ENCODE measurements at regions not wholly inside any gene's neighbourhood (a gene's known extent, or its start where the extent isn't known, plus 50 kb on each side); places are given as distances from the start of the nearest gene placed in this dataset.
"Not testable (repeated sequence)": the region's sequence is repeated elsewhere in the genome, so short reads cannot be mapped to it uniquely, and the experiment has no call there.

DNA sequence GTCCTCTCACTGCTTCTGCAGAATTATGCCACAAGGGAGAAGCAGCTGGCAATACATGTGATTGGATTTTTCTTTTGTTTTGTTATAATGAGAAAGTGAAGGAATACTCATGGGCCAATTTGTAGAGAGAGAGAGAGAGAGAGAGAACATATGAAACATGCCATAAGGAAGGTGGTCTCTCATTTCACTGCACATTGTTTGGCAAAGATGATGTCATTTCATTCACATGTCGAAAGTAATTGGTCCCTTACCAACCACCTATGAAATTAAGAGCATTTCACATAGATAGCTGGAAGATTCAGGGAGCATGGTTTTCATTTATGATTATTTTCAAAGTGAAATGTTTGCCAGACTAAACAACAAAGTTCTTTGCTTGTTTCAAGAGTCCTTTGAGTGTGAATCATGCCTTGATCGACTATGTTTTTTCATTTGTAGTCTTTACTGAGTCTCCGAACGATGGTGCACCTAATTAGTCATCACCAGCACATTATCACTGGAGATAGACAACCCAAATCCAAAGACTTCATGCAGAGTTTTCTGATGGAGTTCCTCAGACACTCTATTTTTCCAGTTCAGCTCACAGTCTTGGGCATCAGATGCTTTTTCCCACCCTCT lies 130.1 kb upstream of the ZEB1 start:
- no peak for DNase-seq

DNA sequence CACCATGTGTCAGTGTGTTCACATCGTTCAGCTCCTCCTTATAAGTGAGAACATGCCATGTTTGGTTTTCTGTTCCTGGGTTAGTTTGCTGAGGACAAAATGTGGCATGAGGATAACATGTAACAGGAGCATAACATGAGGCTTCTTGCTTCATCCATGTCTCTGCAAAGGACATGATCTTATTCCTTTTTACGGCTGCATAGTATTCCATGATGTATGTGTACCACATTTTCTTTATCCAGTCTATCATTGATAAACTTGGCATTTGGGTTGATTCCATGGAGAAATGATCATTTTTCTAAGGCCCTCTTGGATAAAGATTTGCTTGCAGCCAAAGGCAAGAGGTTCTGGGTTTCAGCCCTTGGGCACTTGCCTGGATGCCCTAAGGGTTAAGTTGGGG lies 128.5 kb upstream of the ZEB1 start:
- DNase-seq = no peak

DNA sequence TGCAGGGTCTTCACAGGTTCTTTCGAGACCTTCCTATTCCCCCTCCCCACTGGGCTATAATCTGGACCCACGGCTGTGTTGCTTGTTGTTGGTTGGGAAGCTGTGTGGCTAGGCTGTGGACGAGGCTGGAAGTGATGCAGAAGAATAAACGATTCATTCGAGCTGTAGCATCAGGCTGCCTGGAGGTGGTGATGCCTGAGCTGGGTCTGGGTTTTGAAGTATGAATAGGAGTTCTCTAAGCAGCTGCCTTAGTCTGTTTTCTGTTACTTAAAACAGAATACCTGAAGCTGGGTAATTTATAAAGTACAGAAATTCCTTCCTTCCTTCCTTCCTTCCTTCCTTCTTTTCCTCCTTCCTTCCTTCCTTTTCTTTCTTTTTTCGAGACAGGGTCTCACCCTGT lies 126.5 kb upstream of the ZEB1 start:
- no peak for DNase-seq

DNA sequence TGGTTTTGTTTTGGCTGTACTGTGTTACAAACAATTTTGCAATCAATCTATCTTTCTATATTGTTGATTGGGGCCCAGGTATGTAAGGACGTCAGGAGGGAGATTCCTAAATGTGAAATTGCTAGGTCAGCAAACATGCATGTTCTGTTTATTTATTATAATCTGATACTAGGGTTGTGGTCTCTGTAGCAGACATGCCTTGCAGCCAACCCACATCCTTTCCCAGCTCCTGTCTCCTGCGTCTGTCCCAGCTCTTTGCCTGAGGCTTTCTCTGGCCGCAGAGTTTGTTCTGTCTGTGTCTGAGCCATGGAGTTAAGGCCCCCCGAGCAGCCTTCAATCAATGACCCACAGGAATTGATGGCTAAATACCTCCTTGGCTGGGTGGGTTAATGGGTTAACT lies 124.0 kb upstream of the ZEB1 start:
- DNase-seq = no peak

DNA sequence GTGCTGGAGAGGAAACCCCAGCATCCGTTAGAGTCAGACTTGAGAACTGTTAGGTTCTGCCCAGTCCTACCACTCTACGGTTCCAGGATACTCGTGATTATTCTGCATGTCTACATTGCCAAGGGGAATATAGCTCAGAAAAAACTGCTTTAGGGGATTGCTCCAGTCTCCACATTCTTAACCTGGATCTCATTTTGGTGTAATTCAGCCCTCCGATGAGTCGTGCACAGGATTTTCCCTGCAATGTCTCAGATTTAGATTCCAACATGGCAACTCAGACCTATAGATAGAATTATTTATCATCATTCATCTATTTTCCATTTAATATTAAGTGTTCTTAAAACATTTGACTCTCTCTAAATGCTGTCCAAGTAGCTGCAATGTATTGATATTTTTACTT lies 121.1 kb upstream of the ZEB1 start:
- DNase-seq = no peak

DNA sequence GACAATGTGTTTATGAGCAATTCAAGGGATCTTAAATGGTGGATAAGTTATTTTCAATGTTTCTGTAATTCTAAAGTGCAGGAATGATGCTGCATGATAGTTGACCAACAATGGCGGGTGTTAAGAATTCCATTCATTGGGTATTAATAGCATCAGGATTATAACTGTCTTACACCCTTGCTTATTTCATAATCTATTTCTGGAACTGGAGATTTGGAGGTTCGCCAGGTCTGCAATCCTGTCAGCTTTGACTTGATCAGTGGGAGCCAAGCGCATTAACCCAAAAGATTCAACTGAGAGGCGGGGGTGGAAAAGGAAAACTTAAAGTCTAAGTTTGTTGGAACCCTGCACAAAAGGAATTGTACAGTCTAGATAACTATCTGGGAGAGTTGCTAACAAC lies 114.9 kb upstream of the ZEB1 start:
- DNase-seq = no peak

DNA sequence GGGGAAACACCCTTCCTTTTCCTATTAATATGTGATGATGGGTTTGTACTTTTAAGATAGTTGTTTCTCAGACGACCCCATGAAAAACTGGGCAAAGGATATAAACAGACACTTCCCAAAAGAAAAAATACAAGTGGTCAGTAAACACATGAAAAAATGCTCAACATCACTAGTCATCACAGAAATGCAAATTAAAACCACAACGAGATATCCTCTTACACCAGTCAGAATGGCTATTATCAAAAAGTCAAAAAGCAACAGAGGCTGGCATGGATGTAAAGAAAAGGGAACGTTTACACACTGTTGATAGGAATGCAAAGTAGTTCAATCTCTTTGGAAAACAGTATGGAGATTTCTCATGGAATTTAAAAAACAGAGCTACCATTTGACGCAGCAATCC lies 111.4 kb upstream of the ZEB1 start:
- DNase-seq = no peak

DNA sequence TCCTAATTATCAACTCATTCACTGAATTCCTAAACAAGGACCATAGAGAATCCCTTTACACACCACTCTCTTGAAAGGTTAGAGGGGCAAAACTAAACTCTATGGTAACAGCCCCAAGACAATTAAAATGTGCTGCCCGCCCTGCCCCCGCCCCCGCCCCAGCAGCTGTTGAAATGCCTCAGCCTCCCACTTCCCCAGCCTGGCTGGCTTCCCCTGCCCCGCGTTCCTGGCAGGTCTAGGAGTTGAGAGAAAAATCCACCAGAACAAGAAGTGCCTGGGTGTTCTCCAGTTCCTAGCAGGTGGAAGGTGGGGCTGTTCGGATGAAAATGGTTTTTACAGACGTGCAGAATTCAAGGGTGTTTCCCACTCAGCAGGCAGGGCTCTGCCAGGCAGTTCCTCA lies 109.5 kb upstream of the ZEB1 start:
- no peak for DNase-seq

DNA sequence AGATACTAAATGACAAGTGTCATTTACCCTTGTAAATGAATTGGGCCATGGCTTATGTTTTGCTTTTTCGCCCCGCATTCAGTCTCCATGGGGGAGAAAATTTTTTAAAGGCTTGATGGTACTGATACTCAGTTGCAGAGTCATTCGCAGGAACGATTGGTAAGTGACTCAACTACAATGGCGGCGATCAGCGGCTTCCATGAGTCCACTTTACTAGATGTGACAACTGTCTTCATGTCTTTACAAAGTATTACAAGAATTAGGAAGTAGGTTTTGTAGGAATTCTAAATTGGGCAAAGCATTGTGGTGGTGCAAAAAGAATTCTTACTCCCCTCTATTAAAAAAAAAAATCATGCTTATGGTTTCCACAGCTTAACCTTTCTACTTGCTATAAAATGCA lies 108.8 kb upstream of the ZEB1 start:
- DNase-seq = no peak

DNA sequence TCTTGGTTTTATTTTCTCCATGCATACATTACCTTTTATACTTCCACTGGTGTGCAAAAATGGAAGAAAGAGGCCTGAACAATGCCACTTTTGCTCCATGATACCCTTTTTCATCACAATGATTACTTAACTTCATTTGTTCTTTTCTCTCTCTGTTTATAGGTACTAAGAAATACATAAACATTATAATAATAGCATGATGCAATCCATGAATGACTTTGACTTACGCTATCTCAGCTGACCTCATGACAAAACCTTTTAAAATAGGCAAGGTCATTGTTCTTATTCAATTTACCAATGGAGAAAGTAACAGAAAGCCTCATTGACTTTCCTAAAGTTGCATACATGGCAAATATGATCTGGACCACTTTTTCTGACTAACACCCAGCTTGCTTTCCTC lies 105.1 kb upstream of the ZEB1 start:
- DNase-seq = no peak

DNA sequence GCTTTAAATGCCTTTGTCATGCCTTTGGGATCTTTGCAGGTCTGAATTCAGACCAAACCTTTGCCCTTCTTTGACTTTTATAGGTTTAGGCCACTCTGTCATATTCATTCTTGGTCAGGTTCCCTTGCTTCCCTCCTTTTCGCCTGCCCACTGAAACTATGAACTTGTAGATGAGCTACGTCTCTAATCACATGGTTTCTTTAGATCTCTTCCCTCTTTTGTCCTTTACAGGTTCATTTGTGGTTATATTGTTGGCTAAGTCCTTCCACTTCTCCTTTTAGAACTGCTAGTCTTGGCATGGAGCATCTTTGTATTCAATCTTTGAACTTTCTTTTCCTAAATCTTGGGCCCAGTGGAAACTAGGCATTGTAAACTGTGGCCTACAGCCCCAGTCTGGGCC lies 104.0 kb upstream of the ZEB1 start:
- DNase-seq = peak; percentile 31

DNA sequence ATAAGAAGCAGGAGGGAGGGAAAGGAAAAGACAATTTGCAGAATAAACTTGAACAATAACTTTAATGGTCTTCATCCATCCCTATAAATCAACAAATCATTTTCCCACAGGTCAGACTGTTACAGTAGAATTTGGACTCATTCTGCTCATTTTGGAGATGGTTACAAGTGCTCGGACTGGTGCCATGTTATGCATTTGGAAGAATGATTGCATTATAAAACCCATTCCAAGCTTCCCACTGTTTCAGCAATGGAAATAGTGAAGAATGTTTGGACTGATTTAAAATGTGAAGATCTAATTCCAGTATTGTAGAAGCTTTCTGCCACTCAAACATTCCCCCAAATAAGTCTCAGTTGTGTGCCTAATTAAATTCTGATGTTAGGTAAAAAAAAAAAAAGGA lies 99.7 kb upstream of the ZEB1 start:
- no peak for DNase-seq

DNA sequence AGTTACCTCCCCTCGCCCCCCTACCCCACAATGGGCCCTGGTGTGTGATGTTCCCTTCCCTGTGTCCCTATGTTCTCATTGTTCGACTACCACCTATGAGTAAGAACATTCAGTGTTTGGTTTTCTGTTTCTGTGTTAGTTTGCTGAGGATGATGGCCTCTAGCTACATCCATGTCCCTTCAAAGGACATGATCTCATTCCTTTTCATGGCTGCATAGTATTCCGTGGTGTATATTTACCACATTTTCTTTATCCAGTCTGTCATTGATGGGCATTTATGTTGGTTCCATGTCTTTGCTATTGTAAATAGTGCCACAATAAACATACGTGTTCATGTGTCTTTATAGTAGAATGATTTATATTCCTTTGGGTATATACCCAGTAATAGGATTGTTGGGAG lies 90.2 kb upstream of the ZEB1 start:
- not testable (repeated sequence) for DNase-seq

DNA sequence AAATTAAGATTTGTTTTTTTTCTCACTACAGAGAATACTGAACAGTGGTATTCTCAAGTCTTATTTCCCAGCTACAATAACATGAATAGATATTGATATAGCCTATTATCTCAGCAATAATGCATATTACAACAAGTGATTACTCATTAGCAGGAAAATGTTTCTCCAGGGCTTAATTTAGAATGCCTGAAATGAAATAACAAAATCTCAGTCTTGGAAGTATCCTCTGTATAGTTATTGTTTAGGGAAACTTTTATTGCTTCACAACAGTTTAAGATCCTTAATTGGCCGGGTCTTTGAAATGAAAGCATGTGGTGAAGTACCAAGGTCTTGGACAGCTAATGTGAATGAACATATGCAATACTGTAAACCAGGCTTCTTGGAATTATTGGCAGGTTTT lies 79.1 kb upstream of the ZEB1 start:
- no peak for DNase-seq

DNA sequence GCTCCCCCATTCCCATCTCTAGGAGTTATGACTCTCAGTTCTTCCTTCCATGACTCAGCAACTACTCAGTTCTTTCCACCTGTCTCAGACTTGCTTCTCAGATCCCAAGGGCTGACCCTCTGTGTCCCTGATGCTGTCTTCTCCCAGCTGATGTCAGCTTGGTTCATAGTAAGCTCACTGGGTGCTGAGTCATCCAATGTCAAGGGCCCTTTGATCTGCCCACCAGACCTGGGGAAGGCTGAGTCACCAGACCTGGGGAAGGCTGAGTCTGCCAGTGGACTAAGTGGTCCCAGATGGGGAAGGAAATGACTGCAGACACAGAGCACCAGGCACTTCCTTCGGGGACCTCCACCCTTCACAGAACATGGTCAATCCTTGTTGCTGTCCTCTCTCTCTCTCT lies 76.1 kb upstream of the ZEB1 start:
- DNase-seq = no peak

DNA sequence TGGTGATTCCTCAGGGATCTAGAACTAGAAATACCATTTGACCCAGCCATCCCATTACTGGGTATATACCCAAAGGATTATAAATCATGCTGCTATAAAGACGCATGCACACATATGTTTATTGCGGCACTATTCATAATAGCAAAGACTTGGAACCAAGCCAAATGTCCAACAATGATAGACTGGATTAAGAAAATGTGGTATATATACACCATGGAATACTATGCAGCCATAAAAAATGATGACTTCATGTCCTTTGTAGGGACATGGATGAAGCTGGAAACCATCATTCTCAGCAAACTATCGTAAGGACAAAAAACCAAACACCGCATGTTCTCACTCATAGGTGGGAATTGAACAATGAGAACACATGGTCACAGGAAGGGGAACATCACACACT lies 67.9 kb upstream of the ZEB1 start:
- not testable (repeated sequence) for DNase-seq

DNA sequence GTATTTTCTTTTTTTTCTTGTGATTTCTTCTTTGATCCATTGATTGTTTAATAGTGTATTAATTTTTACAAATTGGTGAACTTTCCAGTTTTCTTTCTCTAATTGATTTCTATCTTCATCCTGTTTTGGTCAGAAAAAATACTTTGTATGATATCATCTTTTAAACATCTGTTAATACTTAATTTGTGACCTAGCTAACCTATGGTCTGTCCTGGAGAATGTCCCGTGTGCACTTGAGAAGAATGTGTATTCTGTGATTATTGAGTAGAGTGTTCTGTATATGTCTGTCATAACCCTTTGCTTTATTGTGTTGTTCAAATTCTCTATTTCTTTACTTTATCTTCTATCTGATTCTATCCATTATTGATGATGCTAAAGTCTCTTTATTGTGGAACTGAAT lies 65.8 kb upstream of the ZEB1 start:
- no peak for DNase-seq

DNA sequence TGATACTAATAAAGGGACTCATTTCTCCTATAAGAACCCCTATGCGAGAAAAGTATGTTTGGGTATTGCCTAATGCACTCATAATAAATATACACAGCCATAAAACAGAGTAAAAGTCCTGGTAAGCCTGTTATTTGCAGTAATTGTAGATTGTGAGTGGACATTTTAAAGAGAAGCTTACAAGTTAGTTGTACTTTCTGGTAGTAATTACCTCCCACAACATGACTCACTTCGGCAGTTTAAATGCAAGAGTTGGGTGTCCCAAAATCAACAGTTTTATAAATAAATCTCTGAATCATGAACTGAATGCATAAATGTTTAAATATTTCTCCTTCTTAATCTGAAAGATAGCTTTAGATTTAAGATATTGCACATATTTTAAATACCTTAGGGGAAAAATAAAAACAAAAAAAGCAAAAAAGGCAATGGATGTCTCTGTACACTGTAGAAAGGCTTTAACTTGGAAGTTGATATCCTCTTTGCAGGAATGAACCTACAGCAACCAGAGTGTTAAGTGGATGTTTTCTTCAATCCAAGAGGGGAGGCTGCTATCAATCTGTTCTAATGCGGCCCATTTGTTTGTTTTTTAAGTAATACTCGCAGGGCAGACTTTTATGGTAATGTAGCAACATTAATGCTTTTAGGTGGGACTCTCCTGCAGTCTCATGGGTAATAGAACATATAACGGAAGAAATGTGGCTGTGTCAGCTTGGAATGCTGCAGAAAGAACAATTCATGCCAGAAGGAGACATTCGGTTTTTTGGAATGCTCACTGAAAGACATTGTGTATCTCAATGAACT lies 57.3 kb upstream of the ZEB1 start:
- DNase-seq = no peak

DNA sequence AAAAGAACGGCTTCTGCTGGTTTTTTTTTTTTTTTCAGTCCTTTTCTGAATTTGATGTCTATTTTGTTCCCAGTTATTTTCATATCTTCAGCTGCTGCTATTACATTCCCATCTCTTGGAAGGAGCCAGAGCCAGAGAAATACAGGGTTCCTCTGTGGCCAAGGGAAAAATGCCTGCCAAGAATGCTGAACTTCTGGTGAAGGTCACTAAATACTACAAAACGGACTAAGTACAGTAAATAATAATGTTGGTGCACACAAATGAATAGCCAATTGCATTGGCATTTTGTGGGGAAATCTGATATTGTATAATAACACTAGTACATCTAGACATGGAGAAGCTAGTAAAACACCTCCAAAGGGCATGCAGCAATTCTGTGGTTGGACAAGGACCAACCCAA lies 56.3 kb upstream of the ZEB1 start:
- DNase-seq = no peak

DNA sequence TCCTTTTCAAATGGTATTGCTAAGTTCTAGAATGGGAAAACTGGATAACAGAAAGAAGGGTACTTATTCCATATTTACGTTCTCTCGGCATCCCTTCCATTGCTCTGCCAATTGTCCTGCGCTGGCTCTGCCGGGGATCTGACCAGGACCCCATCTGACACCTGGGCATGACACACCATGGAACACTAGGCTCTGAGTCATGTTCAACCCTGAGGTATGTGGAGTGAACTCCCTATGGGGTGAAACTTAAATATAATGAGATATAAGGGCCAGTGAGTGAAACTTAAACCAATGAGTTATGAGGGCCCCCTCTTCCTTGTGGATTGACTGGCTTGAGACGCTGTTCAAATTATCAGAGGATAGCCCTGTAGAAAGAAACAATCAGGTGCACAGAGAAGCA lies 55.1 kb upstream of the ZEB1 start:
- no peak for DNase-seq

DNA sequence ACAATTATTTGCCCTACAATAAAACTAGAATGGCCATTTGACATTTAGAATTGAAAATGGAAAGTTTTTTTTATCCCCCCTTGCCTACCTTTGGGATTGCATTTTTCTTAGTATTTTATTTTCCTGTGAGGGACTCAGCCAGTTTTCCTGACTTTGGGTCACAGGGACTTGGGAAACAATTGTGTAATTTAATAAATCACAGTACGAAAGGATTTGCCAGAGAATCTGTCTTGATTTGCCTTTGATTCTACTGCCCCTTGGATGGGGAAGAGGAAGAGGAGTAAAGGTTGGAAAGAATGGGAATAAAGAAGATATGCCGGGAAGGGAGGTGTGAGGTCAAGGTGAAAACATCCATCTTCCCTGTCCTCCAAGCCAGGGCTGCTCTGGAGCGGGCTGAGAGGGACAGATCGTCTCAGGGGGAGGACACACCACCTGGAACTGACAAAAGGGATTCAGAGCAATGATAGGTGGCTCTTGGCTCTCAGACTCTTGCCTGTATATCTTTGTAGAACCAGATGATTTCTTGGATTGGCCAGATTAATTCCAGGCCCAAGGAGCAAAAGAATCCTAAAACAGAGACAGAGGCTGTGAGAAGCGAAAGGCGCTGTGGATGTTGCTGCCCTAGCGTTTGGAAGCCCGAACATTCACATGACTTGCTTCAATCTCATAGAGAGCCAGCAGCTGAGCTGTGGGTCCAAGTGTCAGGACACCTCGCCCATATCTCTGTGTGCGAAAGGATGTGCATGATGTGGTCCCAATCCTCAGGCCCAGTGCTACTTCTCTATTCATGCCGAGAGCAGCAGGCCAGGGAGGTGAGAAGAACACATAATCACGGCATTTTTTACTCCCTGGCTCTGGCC lies 50.3 kb upstream of the ZEB1 start:
- DNase-seq = no peak

Data from SIG-M5 (cell line).